ENCODE measurements at regions not wholly inside any gene's neighbourhood (a gene's known extent, or its start where the extent isn't known, plus 50 kb on each side); places are given as distances from the start of the nearest gene placed in this dataset.

GRCh38 chr13:70668983-70669382, 560.7 kb upstream of the KLHL1 start:
- DNase-seq (ENCODE audit: low read depth in 1 of 2, low spot score in 1 of 2), result no peak

GRCh38 chr13:70668293-70668692, 560.0 kb upstream of the KLHL1 start:
- no peak for DNase-seq (ENCODE audit: low read depth in 1 of 2, low spot score in 1 of 2)

DNA sequence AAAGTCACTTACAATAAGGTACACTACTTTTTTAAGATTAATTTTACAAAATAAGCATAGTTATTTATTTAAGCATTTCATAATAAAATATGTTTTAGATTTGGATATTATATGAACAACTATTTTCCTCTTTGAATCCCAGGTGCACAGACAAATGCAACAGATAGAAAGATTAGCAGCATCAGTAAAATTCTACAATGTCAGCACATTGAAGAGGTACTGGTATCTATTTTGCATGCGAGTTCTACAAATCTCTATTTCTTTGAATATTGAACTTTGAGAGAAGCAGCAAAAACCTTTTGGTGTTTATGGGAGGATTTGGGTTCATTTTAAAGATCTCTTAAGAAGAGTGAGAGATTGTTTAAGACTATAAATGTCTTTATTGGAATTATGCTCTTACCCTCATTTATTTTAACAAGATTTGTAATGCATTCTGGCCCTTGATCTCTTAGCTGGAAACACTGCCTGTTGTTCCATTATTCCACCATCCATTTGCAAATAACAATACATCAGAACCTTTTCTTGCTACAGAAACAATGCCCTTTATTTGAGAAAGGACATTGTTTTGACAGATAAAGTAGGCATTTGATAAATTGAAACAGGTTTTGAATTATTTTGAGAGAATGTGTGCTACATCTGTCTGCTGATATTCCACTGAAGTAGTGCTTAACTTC, 558.8 kb upstream of the KLHL1 start:
- no peak for DNase-seq (ENCODE audit: low read depth in 1 of 2, low spot score in 1 of 2)

DNA sequence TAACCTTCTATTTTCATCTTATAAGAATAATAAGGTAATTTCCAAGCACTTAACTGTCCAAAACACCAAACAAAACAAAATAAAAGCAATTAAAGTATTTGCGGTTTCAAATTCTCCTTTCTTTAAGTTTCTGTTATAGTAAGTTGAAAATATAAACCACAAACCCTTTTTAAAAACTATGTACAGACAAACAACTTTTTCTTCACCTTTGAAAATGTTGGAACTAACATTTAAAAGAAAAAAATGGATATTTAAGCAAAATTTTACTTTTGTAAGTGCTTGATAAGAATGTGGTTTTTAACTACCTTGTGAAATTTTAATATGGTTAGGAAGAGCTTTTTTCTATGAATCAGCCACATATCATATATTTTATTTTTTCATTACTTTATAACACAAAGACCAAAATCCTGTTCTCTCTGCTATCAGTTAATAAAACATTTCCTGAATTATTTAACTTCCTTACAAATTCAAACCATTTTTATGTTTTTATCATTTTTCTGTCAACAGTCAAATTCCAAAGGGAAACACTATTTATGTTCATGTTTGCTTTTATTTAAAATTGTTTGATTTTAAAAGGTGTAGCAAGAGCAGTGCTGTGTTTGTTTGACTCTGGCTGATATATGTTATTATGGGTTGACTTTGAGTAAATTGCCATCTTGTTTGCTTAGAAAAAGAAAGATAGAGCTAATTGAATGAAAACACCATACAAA, 554.1 kb upstream of the KLHL1 start:
- DNase-seq (ENCODE audit: low read depth in 1 of 2, low spot score in 1 of 2), result no peak

- DNase-seq (ENCODE audit: low read depth in 1 of 2, low spot score in 1 of 2), result no peak
These were observed 535.8 kb upstream of the KLHL1 start for GRCh38 chr13:70644052-70644451.

DNA sequence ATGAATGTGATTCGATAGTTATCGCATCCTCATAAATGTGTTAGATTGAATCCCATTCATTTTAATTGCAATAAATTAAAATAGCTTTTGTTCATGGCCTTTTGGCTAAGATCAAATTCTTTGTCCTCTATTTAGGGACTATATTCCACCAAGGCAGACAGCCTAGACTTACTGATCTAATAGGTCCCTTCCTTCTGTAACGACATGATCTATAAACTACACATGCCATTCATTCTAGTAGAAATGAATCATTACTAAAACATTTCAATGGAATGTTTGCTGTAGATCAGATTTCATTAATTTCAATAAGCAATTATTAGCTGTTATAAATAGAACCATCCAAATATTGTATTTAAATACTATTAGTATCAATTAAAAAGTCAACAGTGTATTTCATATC, 526.6 kb upstream of the KLHL1 start:
- DNase-seq (ENCODE audit: low read depth in 1 of 2, low spot score in 1 of 2), result no peak

GRCh38 chr13:70630247-70630646, 522.0 kb upstream of the KLHL1 start:
- no peak for DNase-seq (ENCODE audit: low read depth in 1 of 2, low spot score in 1 of 2)

DNA sequence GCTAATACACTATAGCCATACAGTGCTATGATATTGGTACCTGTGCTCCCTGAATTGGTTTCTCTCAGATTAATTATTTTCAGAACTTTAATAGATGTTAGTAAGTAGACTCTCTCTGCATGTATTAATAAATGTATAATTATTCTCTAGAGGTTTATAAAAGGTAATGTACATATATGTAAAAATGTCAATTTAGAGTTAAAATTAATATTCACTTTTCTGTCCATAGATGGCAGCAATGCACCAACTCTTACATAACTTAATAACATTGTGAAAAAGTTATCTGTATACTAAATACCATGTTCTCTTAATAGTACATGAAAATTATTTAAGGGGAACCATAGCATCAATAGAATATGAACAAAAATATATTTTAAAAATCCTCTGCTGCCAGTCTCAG, 515.0 kb upstream of the KLHL1 start:
- no peak for DNase-seq (ENCODE audit: low read depth in 1 of 2, low spot score in 1 of 2)

GRCh38 chr13:70622796-70623195, 514.5 kb upstream of the KLHL1 start:
- no peak for DNase-seq (ENCODE audit: low read depth in 1 of 2, low spot score in 1 of 2)

DNA sequence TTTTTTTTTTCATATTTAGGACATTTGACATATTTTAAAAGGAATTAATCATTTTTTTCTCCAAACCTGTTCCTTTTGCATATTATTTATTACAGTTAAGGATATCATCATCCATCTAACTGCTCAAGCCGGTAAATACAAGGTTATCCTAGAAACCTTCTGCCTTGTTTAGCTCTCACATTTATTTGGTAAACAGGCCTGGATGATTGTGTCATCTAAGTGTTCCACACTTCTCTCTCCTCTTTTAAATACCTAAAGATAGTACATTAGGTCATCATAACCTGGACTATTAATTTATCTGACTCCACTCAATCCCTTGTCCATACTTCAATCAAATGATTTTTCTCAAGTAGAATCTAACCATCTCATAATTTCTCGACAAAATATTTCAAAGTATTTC, 511.7 kb upstream of the KLHL1 start:
- DNase-seq (ENCODE audit: low read depth in 1 of 2, low spot score in 1 of 2), result no peak

- DNase-seq (ENCODE audit: low read depth in 1 of 2, low spot score in 1 of 2), result no peak
These were observed 508.6 kb upstream of the KLHL1 start for GRCh38 chr13:70616847-70617246.

GRCh38 chr13:70613295-70613694, 505.0 kb upstream of the KLHL1 start:
- DNase-seq (ENCODE audit: low read depth in 1 of 2, low spot score in 1 of 2), result no peak

DNA sequence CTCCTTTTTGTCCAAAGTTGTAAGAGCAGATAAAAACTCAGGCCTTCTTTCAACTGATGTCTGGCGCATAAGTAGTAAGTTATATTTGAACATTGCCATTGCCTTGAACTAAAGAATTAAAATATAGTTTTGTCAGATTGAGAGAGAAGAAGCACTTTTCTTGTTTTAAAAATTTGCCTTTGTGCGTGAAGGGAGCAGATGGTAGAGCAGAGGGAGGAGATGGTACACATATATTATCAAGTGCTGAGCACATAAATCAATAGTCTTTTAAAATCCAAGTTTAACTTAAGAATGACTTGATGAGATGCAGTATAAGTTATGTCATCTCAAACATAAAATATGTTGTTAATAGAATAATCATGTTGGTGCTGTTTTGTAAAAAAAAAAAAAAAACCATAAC, 504.6 kb upstream of the KLHL1 start:
- no peak for DNase-seq (ENCODE audit: low read depth in 1 of 2, low spot score in 1 of 2)

DNA sequence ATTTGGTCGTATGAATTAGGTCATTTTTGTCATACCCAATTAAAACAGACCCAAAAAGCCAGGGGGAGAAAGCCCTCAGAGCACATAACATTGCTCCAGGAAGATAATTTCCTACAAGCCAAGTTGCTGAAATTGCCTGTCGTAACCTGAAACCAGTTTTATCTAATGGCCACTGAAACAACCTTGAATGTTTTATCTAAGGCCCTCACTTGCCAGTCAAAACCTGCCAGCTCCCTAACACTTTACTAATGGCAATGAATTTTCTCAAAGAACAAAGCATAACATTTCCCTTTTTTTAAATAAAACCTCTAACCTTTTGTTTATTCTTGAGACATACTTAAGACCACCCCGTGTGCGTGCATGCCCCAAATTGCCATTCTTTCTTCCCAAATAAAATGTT, 496.2 kb upstream of the KLHL1 start:
- DNase-seq (ENCODE audit: low read depth in 1 of 2, low spot score in 1 of 2), result no peak

DNA sequence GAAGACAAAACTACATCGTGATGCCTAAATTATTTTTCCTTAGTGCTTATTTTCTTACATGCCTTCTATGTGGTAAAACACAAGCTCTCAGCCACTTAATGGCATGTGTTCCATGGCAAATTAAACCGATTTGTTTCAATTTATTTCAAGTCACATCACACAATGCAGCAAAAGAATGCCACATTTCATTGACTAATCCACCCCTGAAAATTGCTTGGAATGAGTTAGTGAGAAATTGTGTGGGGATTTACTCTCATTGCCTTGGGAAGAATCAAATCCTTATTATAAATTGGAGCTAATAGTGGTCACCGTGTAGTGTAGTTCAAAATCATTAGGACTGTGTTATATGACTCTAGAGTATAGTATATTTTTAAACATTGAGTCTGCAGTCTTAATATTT, 485.5 kb upstream of the KLHL1 start:
- DNase-seq (ENCODE audit: low read depth in 1 of 2, low spot score in 1 of 2), result no peak

- DNase-seq (ENCODE audit: low read depth in 1 of 2, low spot score in 1 of 2), result no peak
These were observed 476.9 kb upstream of the KLHL1 start for GRCh38 chr13:70585109-70585508.

- no peak for DNase-seq (ENCODE audit: low read depth in 1 of 2, low spot score in 1 of 2)
These were observed 472.6 kb upstream of the KLHL1 start for GRCh38 chr13:70580825-70581224.

GRCh38 chr13:70579941-70580340, 471.7 kb upstream of the KLHL1 start:
- DNase-seq (ENCODE audit: low read depth in 1 of 2, low spot score in 1 of 2), result no peak

- DNase-seq (ENCODE audit: low read depth in 1 of 2, low spot score in 1 of 2), result no peak
These were observed 463.0 kb upstream of the KLHL1 start for GRCh38 chr13:70571221-70571620.

DNA sequence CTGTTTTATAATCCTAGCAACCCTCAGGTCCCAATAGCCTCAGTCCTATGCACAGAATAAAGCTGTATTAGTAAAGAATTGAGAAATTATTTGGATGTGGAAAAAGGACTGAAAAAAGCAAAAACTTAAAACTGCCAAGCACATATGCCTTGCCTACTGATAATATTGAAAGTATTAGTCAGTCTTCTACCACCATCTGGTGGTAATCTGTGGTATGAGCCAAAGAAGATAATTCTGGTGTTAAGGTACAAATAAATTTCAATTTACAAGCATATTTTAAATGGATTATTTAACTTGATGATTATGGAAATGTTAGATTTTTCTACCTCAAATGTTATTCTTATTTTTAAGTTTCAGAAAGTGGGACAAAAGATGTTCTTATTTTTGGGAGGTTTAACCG, 460.3 kb upstream of the KLHL1 start:
- no peak for DNase-seq (ENCODE audit: low read depth in 1 of 2, low spot score in 1 of 2)

GRCh38 chr13:70544706-70545105, 436.5 kb upstream of the KLHL1 start:
- no peak for DNase-seq (ENCODE audit: low read depth in 1 of 2, low spot score in 1 of 2)

DNA sequence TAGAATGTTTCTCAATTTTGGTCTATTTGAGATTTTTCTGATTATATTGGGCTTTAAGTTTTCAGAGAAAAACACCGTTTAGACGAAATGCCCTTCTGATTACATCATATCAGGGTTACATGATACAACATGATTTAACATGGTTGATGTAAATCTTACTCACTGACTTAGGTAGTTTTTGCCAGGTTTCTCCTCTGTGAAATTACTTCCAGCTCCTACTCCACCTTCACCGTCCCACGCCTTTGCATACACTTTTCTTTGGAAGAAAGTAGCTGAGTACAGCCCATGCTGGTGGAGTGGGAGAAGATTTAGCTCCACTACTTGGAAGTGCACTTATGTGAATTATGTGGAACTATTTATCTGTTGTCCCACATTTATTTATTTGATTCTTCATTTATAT, 433.2 kb upstream of the KLHL1 start:
- DNase-seq (ENCODE audit: low read depth in 1 of 2, low spot score in 1 of 2), result no peak

- DNase-seq (ENCODE audit: low read depth in 1 of 2, low spot score in 1 of 2), result no peak
These were observed 426.2 kb upstream of the KLHL1 start for GRCh38 chr13:70534466-70534865.

Data from activated CD4-positive, alpha-beta T cell treated with anti-CD3 and anti-CD28 coated beads, Interleukin-2, amount 50 U/mL, for 24 hours (primary cell).